ENCODE measurements at regions not wholly inside any gene's neighbourhood (a gene's known extent, or its start where the extent isn't known, plus 50 kb on each side); places are given as distances from the start of the nearest gene placed in this dataset.

DNA sequence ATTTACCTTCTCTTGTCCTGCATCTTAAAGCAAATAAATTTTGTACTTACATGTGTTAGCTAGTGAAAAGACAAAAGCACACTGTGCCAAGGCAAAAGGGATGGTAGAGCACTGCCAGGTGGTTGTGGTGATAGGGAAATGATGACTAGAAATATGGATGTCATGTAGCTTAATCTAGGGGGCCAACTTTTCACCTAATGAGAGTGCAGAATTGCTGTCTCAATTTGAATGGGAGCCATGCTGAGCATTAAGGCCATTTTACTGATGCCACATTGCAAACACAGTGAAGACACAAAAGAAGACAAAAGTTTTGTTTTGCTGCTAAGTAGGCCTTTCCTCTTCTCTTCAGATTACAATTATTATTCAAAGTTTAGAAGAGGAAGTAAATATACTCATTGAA is 274.7 kb downstream of the PDCD6IP start (continued):
- TF ChIP-seq ZNF138 (CRISPR knock-in tag; conservative IDR thresholded peaks at IDR 0.05) (no peak), FOXP1 (CRISPR knock-in tag; IDR thresholded peaks at IDR 0.05; ENCODE audit: borderline replicate concordance) (no peak), FOXJ3 (CRISPR knock-in tag; IDR thresholded peaks at IDR 0.05; ENCODE audit: borderline replicate concordance) (no peak), JAZF1 (CRISPR knock-in tag; IDR thresholded peaks at IDR 0.05) (no peak), KAT7 (CRISPR knock-in tag; IDR thresholded peaks at IDR 0.05; ENCODE audit: borderline replicate concordance) (no peak), TEAD4 (CRISPR knock-in tag; IDR thresholded peaks at IDR 0.05) (no peak), ZNF317 (CRISPR knock-in tag; IDR thresholded peaks at IDR 0.05; ENCODE audit: borderline replicate concordance, low read depth) (no peak)

GRCh38 chr3:34073961-34074360 is 275.5 kb downstream of the PDCD6IP start:
- no peak for DNase-seq (ENCODE audit: low spot score)
- peaks cover 46% of the 10 kb centered on the region for H3K4me1 Mint-ChIP-seq
- TF ChIP-seq ZNF423 (CRISPR knock-in tag; IDR thresholded peaks at IDR 0.05), result no peak
- no peak for TF ChIP-seq TEAD4 (CRISPR knock-in tag; IDR thresholded peaks at IDR 0.05)
- no peak for TF ChIP-seq NFE2L1 (CRISPR knock-in tag; IDR thresholded peaks at IDR 0.05)
- POLR2A ChIA-PET, result no interaction called here
- no peak for ATAC-seq
- H3K27me3 Mint-ChIP-seq (ENCODE audit: low read depth), result peaks cover 19% of the 10 kb centered on the region
- H3K4me3 Mint-ChIP-seq, result no peak overlapping the region
- peak overlapping the region; percentile 73; the same call in 1 of the 2 replicates for H3K27ac Mint-ChIP-seq
- peaks cover 4% of the 10 kb centered on the region for H3K36me3 Mint-ChIP-seq
- CTCF ChIA-PET, result interaction anchor here (1.5 kb wide), 1 partner anchor 32 kb away, joined by 3 read pairs; no protein-coding TSS in a partner anchor
- H3K9me3 Mint-ChIP-seq, result peaks cover 11% of the 10 kb centered on the region

DNA sequence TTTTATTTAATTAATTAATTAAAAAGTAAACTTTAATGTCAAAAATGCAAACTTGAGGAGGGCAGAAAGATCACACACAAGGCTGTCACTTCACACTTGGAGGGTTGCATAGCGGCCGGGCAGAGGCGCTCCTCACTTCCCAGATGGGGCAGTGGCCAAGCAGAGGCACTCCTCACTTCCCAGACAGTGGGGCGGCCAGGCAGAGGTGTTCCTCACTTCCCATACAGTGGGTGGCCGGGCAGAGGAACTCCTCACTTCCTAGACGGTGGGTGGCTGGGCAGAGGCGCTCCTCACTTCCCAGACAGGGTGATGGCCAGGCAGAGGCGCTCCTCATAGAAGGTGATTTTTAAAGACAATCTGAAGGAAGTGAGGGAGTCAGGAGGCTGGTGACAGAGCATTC is 277.5 kb downstream of the PDCD6IP start:
- no peak for ATAC-seq
- ChIA-PET POLR2A (no interaction called here), CTCF (no interaction called here)
- Mint-ChIP-seq H3K9me3 (peaks cover 15% of the 10 kb centered on the region), H3K36me3 (peaks cover 4% of the 10 kb centered on the region), H3K4me1 (peaks cover 45% of the 10 kb centered on the region), H3K27me3 (ENCODE audit: low read depth) (peaks cover 14% of the 10 kb centered on the region), H3K27ac (no peak overlapping the region), H3K4me3 (no peak overlapping the region)
- no peak for DNase-seq (ENCODE audit: low spot score)
- TF ChIP-seq ZNF317 (CRISPR knock-in tag; IDR thresholded peaks at IDR 0.05; ENCODE audit: borderline replicate concordance, low read depth) (no peak), MLX (CRISPR knock-in tag; IDR thresholded peaks at IDR 0.05) (no peak), RORB (CRISPR knock-in tag; IDR thresholded peaks at IDR 0.05) (no peak), PRDM15 (CRISPR knock-in tag; IDR thresholded peaks at IDR 0.05) (no peak), ZNF263 (CRISPR knock-in tag; IDR thresholded peaks at IDR 0.05; ENCODE audit: low read depth) (no peak), MYBL2 (CRISPR knock-in tag; IDR thresholded peaks at IDR 0.05) (no peak), TP53 (CRISPR knock-in tag; IDR thresholded peaks at IDR 0.05) (no peak), ATF2 (CRISPR knock-in tag; IDR thresholded peaks at IDR 0.05; ENCODE audit: borderline replicate concordance, low read depth) (no peak), OVOL2 (CRISPR knock-in tag; IDR thresholded peaks at IDR 0.05; ENCODE audit: borderline replicate concordance) (no peak)
- TF ChIP-seq, protein P1, sequence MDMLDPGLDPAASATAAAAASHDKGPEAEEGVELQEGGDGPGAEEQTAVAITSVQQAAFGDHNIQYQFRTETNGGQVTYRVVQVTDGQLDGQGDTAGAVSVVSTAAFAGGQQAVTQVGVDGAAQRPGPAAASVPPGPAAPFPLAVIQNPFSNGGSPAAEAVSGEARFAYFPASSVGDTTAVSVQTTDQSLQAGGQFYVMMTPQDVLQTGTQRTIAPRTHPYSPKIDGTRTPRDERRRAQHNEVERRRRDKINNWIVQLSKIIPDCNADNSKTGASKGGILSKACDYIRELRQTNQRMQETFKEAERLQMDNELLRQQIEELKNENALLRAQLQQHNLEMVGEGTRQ (CRISPR knock-in tag; IDR thresholded peaks at IDR 0.05), result no peak
- TF ChIP-seq, protein P2, sequence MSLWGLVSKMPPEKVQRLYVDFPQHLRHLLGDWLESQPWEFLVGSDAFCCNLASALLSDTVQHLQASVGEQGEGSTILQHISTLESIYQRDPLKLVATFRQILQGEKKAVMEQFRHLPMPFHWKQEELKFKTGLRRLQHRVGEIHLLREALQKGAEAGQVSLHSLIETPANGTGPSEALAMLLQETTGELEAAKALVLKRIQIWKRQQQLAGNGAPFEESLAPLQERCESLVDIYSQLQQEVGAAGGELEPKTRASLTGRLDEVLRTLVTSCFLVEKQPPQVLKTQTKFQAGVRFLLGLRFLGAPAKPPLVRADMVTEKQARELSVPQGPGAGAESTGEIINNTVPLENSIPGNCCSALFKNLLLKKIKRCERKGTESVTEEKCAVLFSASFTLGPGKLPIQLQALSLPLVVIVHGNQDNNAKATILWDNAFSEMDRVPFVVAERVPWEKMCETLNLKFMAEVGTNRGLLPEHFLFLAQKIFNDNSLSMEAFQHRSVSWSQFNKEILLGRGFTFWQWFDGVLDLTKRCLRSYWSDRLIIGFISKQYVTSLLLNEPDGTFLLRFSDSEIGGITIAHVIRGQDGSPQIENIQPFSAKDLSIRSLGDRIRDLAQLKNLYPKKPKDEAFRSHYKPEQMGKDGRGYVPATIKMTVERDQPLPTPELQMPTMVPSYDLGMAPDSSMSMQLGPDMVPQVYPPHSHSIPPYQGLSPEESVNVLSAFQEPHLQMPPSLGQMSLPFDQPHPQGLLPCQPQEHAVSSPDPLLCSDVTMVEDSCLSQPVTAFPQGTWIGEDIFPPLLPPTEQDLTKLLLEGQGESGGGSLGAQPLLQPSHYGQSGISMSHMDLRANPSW (CRISPR knock-in tag; conservative IDR thresholded peaks at IDR 0.05; ENCODE audit: low read depth), result no peak
- TF ChIP-seq, protein P3, sequence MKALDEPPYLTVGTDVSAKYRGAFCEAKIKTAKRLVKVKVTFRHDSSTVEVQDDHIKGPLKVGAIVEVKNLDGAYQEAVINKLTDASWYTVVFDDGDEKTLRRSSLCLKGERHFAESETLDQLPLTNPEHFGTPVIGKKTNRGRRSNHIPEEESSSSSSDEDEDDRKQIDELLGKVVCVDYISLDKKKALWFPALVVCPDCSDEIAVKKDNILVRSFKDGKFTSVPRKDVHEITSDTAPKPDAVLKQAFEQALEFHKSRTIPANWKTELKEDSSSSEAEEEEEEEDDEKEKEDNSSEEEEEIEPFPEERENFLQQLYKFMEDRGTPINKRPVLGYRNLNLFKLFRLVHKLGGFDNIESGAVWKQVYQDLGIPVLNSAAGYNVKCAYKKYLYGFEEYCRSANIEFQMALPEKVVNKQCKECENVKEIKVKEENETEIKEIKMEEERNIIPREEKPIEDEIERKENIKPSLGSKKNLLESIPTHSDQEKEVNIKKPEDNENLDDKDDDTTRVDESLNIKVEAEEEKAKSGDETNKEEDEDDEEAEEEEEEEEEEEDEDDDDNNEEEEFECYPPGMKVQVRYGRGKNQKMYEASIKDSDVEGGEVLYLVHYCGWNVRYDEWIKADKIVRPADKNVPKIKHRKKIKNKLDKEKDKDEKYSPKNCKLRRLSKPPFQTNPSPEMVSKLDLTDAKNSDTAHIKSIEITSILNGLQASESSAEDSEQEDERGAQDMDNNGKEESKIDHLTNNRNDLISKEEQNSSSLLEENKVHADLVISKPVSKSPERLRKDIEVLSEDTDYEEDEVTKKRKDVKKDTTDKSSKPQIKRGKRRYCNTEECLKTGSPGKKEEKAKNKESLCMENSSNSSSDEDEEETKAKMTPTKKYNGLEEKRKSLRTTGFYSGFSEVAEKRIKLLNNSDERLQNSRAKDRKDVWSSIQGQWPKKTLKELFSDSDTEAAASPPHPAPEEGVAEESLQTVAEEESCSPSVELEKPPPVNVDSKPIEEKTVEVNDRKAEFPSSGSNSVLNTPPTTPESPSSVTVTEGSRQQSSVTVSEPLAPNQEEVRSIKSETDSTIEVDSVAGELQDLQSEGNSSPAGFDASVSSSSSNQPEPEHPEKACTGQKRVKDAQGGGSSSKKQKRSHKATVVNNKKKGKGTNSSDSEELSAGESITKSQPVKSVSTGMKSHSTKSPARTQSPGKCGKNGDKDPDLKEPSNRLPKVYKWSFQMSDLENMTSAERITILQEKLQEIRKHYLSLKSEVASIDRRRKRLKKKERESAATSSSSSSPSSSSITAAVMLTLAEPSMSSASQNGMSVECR (CRISPR knock-in tag; IDR thresholded peaks at IDR 0.05; ENCODE audit: borderline replicate concordance), result no peak

Measured in WTC11 (cell line).